ENCODE measurements at regions not wholly inside any gene's neighbourhood (a gene's known extent, or its start where the extent isn't known, plus 50 kb on each side); places are given as distances from the start of the nearest gene placed in this dataset.
"Not testable (repeated sequence)": the region's sequence is repeated elsewhere in the genome, so short reads cannot be mapped to it uniquely, and the experiment has no call there.

- not testable (repeated sequence) for DNase-seq
Measured at GRCh38 chrX:115840729-115841409, 279.9 kb downstream of the PLS3 start.

DNA sequence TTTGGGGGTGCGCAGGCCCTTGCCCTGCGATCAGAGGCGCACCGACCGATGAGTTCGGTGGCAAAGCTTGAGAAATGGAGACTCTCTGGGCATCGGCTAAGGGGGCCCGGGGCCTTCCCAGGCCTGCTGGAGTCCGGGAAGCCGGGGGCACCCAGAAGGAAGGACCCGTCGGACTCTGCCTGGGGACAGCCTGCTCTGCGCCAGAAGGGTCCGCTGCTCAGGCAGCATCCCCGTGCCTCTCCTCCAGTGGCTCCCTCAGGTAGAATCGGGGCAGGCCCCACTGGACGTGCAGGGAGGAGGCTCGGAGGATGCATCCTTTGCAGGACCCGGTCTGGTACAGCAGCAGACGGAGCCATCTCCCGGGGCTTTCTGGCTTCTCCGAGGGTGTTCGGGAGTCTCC lies 290.0 kb downstream of the PLS3 start:
- not testable (repeated sequence) for DNase-seq

- not testable (repeated sequence) for DNase-seq
Measured at GRCh38 chrX:115853260-115853659, 292.3 kb downstream of the PLS3 start.

- DNase-seq = not testable (repeated sequence)
Measured at GRCh38 chrX:115881170-115881569, 289.4 kb upstream of the AGTR2 start.

DNA sequence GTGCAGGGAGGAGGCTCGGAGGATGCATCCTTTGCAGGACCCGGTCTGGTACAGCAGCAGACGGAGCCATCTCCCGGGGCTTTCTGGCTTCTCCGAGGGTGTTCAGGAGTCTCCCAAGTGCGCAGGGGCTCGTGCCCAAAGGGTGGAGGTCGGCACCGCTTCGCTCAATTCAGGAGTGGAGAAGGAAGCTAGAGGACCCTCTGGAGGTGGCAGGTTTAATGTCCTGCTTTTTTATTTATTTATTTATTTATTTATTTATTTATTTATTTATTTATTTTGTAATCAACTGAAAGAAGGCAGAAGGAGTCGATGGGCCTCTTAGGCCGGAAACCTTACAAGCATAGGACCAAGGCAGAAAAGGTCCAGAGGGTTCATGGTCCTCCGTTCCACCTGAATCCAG lies 286.4 kb upstream of the AGTR2 start:
- not testable (repeated sequence) for DNase-seq

DNA sequence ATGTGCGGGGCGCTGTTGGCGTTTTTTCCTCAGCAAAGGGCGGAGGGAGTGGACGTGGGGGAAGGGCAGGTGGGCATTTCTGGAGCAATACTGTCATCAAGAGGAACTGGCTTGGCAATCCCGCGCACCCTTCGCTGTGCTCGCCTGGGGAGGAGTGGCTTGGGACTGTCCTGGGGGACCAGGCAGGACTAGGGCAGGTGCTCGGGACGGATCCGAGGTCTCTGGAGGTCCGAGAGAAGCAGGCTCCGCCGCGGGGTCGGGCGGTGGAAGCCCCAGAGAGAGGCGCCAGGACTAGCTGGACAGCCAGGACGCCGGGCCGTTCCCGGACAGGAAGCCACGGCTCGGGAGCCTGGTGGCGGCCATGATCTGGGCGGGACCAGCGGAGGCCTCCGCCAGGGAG lies 282.5 kb upstream of the AGTR2 start:
- DNase-seq = not testable (repeated sequence)

GRCh38 chrX:115888519-115888918 lies 282.0 kb upstream of the AGTR2 start:
- not testable (repeated sequence) for DNase-seq

- no peak for DNase-seq
Measured at GRCh38 chrX:115889121-115889890, 281.2 kb upstream of the AGTR2 start.

DNA sequence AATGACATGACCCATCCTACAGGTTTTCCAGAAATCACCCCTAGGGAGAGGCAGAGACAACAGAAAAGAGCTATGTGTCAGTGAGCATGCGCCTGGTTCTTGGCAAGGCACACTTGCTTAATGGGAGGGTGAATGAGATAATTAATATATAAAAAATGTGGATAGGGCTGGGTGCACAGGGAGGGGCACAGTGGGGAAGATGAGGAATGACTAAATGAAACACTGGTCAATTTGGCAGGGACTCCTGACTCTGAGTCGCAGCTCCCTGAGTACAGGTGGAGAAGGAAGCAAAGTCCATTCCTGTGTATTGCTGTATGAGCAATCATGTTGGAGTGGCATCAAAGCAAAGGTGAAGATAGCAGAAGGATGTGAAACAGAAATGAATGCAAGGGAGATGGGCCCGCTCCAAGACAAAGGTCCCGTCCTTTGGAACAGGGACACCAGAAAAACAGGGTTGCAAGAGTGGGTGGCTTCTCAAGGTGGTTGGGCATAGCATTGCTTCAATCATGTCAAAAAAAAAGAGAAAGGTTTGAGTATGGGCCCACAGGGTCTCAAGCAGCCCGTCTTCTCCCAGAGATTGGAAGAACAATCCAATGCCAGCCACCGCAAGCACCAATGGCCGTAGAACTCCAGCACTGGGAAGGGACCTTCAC lies 278.4 kb upstream of the AGTR2 start:
- DNase-seq = no peak

- DNase-seq = peak; percentile 83 to 93
Measured at GRCh38 chrX:115892787-115893671, 277.5 kb upstream of the AGTR2 start.

DNA sequence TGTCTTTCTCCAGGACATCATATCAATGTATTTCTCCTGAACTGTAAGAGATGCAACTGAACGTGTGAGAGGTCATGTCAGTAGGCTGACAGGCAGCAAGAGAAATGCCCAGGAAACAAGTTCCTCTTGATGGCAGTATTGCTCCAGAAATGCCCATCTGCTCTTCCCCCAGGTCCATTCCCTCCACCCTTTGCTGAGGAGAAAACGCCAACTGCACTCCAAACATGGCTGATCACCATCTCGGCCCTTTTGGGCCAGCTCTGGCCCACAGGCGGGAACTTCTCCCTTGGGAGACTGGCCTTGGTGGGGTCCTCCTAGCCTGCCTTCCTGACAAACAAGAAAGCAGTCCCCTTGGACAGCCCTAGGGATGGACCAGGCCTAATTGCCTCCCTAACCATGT lies 276.5 kb upstream of the AGTR2 start:
- DNase-seq = peak; percentile 35 to 79

DNA sequence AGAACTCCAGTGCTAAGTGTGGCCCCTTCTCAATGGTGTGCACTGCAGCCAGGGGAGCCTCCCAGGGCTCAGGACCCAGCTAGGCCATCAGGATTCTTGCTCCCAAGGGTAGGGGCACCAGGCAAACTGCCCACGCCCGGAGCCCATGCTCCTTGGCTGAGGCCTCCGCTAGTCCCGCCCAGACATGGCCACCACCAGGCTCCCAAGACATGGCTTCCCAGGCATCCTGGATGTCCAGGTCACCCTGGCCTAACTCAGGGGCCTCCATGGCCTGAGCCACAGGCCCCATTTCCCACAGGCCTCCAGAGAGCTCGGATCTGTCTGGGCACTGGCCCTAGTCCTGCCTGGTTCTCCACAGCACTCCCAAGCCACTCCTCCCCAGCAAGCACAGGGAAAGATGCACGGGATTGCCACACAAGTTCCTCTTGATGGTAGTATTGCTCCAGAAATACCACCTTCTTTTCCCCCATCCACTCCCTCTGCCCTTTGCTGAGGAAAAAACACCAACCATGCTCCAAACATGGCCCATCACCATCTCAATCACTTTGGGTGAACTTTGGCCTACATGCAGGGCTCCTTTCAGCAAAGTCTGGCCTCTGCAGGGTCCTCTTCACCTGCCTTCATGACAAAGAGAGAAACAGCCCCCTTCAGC lies 274.7 kb upstream of the AGTR2 start:
- no peak for DNase-seq

GRCh38 chrX:115896362-115896761 lies 274.2 kb upstream of the AGTR2 start:
- DNase-seq = no peak

DNA sequence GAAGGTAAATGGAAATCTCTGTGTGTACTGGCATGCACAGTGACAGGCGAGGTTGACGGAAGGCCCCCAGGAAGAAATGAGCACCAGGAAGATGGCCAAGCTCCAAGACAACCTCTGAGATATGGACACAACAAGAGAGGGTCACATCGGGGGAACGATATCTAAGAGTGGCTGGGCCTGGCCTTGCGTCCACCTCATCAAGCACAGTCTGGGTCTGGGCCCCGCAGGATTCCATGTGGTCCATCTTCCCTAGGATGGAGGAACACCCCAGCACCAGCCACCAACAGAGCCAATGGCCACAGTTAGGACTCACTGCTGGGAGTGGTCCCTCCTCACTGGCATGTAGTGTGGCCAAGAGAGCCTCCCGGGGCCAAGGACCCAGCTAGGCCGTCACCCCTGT lies 272.6 kb upstream of the AGTR2 start:
- DNase-seq = no peak

DNA sequence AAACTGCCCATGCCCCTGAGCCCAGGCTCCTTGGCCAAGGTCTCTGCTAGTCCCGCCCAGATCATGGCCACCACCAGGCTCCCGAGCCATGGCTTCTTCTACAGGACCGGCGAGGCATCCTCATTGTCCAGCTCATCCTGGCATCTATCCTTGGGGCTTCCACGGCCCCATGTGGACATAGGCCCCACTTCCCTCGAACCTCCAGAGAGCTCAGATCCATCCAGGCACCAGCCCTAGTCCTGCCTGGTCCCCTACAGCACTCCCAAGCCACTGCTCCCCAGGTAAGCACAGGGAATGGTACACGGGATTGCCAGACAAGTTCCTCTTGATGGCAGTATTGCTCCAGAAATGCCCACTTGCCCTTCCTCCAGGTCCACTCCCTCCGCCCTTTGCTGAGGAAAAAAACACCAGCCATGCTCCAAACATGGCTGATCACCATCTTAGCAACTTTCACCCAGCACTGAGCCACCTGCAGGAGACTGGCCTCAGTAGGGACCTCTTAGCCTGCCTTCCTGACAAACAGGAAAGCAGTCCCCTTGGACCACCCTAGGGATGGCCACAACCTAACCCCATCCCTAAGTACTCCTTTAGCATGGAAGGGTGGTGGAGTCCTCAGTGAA lies 272.1 kb upstream of the AGTR2 start:
- peak; percentile 30 to 36 for DNase-seq

DNA sequence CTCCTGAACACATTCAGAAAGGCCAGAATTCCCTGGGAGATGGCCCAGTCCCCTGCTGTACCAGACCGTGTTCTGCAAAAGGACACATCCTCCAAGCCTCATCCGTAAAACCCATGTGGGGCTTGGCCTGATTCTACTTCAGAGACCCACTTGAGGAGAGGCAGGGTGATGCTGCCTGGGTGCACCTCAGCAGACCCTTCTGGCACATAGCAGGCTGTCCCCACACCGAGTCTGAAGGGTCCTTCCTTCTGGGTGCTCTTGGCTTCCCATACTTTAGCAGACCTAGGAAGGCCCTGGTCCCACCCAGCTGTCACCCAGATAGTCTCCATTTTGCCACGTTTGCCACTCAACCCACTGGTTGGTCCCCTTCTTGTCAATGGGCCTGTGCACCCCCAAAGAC lies 270.1 kb upstream of the AGTR2 start:
- no peak for DNase-seq

DNA sequence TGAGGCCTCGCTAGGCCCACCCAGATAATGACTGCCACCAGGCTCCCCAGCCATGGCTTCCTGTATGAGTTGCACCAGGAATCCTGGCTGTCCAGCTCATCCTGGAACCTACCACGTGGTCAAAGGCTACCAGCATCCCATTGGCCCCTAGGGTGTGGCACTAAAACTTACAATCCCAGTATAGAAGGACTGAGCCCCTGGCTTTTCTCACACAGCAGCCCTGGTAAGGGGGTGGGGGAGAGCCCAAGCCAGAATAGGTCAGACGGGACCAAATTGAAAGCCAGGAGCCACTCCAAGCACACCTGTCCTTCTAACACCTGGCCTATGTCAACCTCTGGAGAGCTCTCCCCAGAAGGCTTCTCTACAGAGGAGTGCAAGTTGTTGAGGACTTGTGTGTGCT lies 269.3 kb upstream of the AGTR2 start:
- DNase-seq = no peak

- DNase-seq = no peak
Measured at GRCh38 chrX:115902995-115903394, 267.5 kb upstream of the AGTR2 start.

GRCh38 chrX:115906276-115906675 lies 264.3 kb upstream of the AGTR2 start:
- DNase-seq = no peak

- DNase-seq = no peak
Measured at GRCh38 chrX:115906881-115907280, 263.7 kb upstream of the AGTR2 start.

- no peak for DNase-seq
Measured at GRCh38 chrX:115909017-115909416, 261.5 kb upstream of the AGTR2 start.

- no peak for DNase-seq
Measured at GRCh38 chrX:115911967-115912366, 258.6 kb upstream of the AGTR2 start.
